Fibroblast of lung (primary cell): ENCODE measurements at regions not wholly inside any gene's neighbourhood (a gene's known extent, or its start where the extent isn't known, plus 50 kb on each side); places are given as distances from the start of the nearest gene placed in this dataset.

Experiments
- CTCF ChIP-seq, 2 donors: IDR thresholded peaks in 1 of 2; conservative IDR thresholded peaks in 1 of 2; 1 replicate in 1 of 2; 2 replicates in 1 of 2; pipeline ENCODE4 v1.5.1; 2011 to 2012; ENCODE audit warnings: low read length in 2 of 2, control low read depth in 1 of 2, inconsistent platforms in 1 of 2, low read depth in 1 of 2, mild to moderate bottlenecking in 1 of 2
- EZH2 ChIP-seq: IDR thresholded peaks from 2 replicates; pipeline ENCODE4 v1.5.1; 2012; ENCODE audit warnings: low read length, control low read depth, mild to moderate bottlenecking; ENCODE audit errors: missing control alignments

- TF ChIP-seq CTCF (conservative IDR thresholded peaks at IDR 0.05 in 1 of 2, IDR thresholded peaks at IDR 0.05 in 1 of 2; ENCODE audit: low read depth in 1 of 2, low read length in 2 of 2): no peak
- TF ChIP-seq EZH2: no peak
Observed at GRCh38 chr2:7559791-7560190, 642.6 kb downstream of the RNF144A start.
